ENCODE measurements at regions not wholly inside any gene's neighbourhood (a gene's known extent, or its start where the extent isn't known, plus 50 kb on each side); places are given as distances from the start of the nearest gene placed in this dataset.

DNA sequence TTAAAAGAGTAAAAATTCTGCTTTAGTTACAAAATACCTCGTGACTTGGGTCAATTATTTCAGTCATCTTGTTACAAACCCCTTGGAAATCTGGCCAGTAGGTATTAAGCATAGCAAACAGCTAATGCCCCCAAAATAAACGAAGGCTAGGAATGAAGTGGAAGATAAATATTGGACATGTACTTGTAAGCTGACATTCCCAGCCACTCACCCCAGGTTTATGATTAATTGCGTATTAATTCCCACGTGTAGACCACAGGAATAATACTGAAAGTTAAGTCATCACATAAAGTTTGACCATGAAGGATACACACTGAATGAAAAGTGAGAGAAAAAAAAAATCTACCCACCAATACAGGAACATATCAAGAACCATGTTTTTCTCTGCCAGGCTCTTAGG lies 936.5 kb upstream of the ADGRB3 start (continued):
- TF ChIP-seq, protein P1, sequence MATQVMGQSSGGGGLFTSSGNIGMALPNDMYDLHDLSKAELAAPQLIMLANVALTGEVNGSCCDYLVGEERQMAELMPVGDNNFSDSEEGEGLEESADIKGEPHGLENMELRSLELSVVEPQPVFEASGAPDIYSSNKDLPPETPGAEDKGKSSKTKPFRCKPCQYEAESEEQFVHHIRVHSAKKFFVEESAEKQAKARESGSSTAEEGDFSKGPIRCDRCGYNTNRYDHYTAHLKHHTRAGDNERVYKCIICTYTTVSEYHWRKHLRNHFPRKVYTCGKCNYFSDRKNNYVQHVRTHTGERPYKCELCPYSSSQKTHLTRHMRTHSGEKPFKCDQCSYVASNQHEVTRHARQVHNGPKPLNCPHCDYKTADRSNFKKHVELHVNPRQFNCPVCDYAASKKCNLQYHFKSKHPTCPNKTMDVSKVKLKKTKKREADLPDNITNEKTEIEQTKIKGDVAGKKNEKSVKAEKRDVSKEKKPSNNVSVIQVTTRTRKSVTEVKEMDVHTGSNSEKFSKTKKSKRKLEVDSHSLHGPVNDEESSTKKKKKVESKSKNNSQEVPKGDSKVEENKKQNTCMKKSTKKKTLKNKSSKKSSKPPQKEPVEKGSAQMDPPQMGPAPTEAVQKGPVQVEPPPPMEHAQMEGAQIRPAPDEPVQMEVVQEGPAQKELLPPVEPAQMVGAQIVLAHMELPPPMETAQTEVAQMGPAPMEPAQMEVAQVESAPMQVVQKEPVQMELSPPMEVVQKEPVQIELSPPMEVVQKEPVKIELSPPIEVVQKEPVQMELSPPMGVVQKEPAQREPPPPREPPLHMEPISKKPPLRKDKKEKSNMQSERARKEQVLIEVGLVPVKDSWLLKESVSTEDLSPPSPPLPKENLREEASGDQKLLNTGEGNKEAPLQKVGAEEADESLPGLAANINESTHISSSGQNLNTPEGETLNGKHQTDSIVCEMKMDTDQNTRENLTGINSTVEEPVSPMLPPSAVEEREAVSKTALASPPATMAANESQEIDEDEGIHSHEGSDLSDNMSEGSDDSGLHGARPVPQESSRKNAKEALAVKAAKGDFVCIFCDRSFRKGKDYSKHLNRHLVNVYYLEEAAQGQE (tag by site-specific recombination; IDR thresholded peaks at IDR 0.05), result no peak
- TF ChIP-seq ZNF211 (tag by site-specific recombination; IDR thresholded peaks at IDR 0.05; ENCODE audit: low read depth) (no peak), ZNF24 (tag by site-specific recombination; IDR thresholded peaks at IDR 0.05) (no peak), ZNF544 (tag by site-specific recombination; IDR thresholded peaks at IDR 0.05) (no peak), ZNF48 (tag by site-specific recombination; IDR thresholded peaks at IDR 0.05) (no peak), ZNF548 (tag by site-specific recombination; IDR thresholded peaks at IDR 0.05) (no peak), ZNF785 (tag by site-specific recombination; IDR thresholded peaks at IDR 0.05) (no peak), ZNF658 (tag by site-specific recombination; IDR thresholded peaks at IDR 0.05) (no peak), KLF1 (tag by site-specific recombination; IDR thresholded peaks at IDR 0.05) (no peak)
- TF ChIP-seq, protein P2, sequence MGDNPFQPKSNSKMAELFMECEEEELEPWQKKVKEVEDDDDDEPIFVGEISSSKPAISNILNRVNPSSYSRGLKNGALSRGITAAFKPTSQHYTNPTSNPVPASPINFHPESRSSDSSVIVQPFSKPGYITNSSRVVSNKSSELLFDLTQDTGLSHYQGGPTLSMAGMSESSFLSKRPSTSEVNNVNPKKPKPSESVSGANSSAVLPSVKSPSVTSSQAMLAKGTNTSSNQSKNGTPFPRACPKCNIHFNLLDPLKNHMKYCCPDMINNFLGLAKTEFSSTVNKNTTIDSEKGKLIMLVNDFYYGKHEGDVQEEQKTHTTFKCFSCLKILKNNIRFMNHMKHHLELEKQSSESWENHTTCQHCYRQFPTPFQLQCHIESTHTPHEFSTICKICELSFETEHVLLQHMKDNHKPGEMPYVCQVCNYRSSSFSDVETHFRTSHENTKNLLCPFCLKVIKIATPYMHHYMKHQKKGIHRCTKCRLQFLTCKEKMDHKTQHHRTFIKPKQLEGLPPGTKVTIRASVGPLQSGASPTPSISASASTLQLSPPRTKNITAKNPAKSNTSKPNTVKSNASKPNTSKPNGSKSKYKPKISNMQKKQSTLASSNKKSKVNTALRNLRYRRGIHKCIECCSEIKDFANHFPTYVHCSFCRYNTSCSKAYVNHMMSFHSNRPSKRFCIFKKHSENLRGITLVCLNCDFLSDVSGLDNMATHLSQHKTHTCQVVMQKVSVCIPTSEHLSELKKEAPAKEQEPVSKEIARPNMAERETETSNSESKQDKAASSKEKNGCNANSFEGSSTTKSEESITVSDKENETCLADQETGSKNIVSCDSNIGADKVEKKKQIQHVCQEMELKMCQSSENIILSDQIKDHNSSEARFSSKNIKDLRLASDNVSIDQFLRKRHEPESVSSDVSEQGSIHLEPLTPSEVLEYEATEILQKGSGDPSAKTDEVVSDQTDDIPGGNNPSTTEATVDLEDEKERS (tag by site-specific recombination; IDR thresholded peaks at IDR 0.05), result no peak
- TF ChIP-seq, protein P3, sequence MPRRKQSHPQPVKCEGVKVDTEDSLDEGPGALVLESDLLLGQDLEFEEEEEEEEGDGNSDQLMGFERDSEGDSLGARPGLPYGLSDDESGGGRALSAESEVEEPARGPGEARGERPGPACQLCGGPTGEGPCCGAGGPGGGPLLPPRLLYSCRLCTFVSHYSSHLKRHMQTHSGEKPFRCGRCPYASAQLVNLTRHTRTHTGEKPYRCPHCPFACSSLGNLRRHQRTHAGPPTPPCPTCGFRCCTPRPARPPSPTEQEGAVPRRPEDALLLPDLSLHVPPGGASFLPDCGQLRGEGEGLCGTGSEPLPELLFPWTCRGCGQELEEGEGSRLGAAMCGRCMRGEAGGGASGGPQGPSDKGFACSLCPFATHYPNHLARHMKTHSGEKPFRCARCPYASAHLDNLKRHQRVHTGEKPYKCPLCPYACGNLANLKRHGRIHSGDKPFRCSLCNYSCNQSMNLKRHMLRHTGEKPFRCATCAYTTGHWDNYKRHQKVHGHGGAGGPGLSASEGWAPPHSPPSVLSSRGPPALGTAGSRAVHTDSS (tag by site-specific recombination; IDR thresholded peaks at IDR 0.05), result no peak

DNA sequence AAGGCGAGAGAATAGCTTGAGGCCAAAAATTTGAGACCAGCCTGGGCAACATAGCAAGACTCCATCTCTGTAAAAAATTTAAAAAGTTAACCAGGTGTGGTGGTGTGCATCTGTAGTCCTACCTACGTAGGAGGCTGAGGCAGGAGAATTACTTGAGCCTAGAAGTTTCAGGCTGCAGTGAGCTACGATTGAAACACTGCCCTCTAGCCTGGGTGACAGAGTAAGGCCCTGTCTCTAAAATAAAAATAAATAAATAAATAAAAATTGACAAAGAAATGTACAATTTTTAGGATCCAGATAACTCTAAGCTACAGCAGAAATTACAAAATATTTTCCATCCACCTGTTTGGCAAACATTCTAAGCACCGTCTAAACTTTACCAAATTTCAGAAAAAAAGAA lies 941.0 kb upstream of the ADGRB3 start:
- Histone ChIP-seq H3K4me3 (ENCODE audit: low read depth, low read length) (no peak overlapping the region), H3K36me3 (ENCODE audit: control insufficient read depth in 2 of 2, insufficient read depth in 1 of 2, low read length in 2 of 2) (no peaks in the 10 kb centered on the region), H3K4me1 (ENCODE audit: control insufficient read depth, insufficient read depth, low read length) (no peaks in the 10 kb centered on the region), H3K9me3 (ENCODE audit: control insufficient read depth, insufficient read depth, low read depth, low read length) (no peaks in the 10 kb centered on the region), H3K27ac (ENCODE audit: extremely low read depth, low read depth, low read length) (no peak overlapping the region)
- POLR2A ChIA-PET, result no interaction called here
- CTCF ChIA-PET, result interaction anchor here (0.5 to 1.4 kb wide), 2 partner anchors 12 to 762 kb away, joined by 3 read pairs; no protein-coding TSS in a partner anchor
- TF ChIP-seq ZNF785 (tag by site-specific recombination; IDR thresholded peaks at IDR 0.05) (no peak), ZNF510 (tag by site-specific recombination; IDR thresholded peaks at IDR 0.05; ENCODE audit: insufficient replicate concordance) (no peak), TCF7L2 (IDR thresholded peaks at IDR 0.05; ENCODE audit: borderline replicate concordance, low read depth, low read length) (no peak), ZNF561 (tag by site-specific recombination; IDR thresholded peaks at IDR 0.05; ENCODE audit: borderline replicate concordance) (no peak), ZFP3 (tag by site-specific recombination; IDR thresholded peaks at IDR 0.05; ENCODE audit: low read depth) (no peak), ZNF624 (tag by site-specific recombination; IDR thresholded peaks at IDR 0.05) (no peak), ZNF324 (tag by site-specific recombination; IDR thresholded peaks at IDR 0.05) (no peak), ZBTB17 (tag by site-specific recombination; IDR thresholded peaks at IDR 0.05) (no peak), ZNF596 (tag by site-specific recombination; IDR thresholded peaks at IDR 0.05) (no peak), ZNF626 (tag by site-specific recombination; IDR thresholded peaks at IDR 0.05) (no peak), ZNF664 (tag by site-specific recombination; IDR thresholded peaks at IDR 0.05) (no peak), ZNF133 (tag by site-specific recombination; IDR thresholded peaks at IDR 0.05) (no peak), ZNF610 (tag by site-specific recombination; IDR thresholded peaks at IDR 0.05; ENCODE audit: borderline replicate concordance) (no peak)
- TF ChIP-seq, protein P4, sequence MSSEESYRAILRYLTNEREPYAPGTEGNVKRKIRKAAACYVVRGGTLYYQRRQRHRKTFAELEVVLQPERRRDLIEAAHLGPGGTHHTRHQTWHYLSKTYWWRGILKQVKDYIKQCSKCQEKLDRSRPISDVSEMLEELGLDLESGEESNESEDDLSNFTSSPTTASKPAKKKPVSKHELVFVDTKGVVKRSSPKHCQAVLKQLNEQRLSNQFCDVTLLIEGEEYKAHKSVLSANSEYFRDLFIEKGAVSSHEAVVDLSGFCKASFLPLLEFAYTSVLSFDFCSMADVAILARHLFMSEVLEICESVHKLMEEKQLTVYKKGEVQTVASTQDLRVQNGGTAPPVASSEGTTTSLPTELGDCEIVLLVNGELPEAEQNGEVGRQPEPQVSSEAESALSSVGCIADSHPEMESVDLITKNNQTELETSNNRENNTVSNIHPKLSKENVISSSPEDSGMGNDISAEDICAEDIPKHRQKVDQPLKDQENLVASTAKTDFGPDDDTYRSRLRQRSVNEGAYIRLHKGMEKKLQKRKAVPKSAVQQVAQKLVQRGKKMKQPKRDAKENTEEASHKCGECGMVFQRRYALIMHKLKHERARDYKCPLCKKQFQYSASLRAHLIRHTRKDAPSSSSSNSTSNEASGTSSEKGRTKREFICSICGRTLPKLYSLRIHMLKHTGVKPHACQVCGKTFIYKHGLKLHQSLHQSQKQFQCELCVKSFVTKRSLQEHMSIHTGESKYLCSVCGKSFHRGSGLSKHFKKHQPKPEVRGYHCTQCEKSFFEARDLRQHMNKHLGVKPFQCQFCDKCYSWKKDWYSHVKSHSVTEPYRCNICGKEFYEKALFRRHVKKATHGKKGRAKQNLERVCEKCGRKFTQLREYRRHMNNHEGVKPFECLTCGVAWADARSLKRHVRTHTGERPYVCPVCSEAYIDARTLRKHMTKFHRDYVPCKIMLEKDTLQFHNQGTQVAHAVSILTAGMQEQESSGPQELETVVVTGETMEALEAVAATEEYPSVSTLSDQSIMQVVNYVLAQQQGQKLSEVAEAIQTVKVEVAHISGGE (tag by site-specific recombination; conservative IDR thresholded peaks at IDR 0.05; ENCODE audit: low read depth), result no peak
- TF ChIP-seq, protein P5, sequence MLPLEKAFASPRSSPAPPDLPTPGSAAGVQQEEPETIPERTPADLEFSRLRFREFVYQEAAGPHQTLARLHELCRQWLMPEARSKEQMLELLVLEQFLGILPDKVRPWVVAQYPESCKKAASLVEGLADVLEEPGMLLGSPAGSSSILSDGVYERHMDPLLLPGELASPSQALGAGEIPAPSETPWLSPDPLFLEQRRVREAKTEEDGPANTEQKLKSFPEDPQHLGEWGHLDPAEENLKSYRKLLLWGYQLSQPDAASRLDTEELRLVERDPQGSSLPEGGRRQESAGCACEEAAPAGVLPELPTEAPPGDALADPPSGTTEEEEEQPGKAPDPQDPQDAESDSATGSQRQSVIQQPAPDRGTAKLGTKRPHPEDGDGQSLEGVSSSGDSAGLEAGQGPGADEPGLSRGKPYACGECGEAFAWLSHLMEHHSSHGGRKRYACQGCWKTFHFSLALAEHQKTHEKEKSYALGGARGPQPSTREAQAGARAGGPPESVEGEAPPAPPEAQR (tag by site-specific recombination; IDR thresholded peaks at IDR 0.05), result no peak

Measured in HEK293 (cell line).